ENCODE measurements at regions not wholly inside any gene's neighbourhood (a gene's known extent, or its start where the extent isn't known, plus 50 kb on each side); places are given as distances from the start of the nearest gene placed in this dataset.

DNA sequence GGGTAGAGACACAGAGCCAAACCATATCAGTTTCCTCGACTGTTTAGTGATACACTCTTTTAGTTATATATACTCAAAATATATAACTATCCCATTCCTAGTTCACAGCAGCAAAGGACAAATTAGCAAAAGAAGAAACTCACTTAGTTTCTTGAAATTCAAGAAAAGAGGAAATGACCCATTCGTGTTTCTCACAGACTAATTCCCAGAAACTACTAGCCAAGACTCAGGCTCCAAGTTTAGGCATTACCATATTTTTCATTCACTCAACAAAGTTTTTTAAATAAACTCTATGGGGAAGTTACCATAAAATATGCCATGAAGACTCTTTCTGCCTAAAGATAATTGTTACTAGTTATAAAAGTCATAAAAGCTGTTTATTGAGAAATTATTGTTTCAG lies 152.3 kb upstream of the DAAM1 start:
- no peak for TF ChIP-seq POLR2A (IDR thresholded peaks at IDR 0.05)
- TF ChIP-seq CTCF (IDR thresholded peaks at IDR 0.05), result no peak

Data from adrenal gland (tissue), 5 donors.